Stimulated activated CD4-positive, alpha-beta T cell treated with anti-CD3 and anti-CD28 coated beads, Interleukin-1b, Interleukin-23, amount 100 ng/mL, for 4 hours (primary cell): ENCODE measurements at regions not wholly inside any gene's neighbourhood (a gene's known extent, or its start where the extent isn't known, plus 50 kb on each side); places are given as distances from the start of the nearest gene placed in this dataset.
"Not testable (repeated sequence)": the region's sequence is repeated elsewhere in the genome, so short reads cannot be mapped to it uniquely, and the experiment has no call there.

Experiments used
- DNase-seq, 2 donors: peaks; one replicate each; pipeline ENCODE4 v3.0.0-alpha.2; 2020; ENCODE audit warnings: low read depth in 2 of 2

DNA sequence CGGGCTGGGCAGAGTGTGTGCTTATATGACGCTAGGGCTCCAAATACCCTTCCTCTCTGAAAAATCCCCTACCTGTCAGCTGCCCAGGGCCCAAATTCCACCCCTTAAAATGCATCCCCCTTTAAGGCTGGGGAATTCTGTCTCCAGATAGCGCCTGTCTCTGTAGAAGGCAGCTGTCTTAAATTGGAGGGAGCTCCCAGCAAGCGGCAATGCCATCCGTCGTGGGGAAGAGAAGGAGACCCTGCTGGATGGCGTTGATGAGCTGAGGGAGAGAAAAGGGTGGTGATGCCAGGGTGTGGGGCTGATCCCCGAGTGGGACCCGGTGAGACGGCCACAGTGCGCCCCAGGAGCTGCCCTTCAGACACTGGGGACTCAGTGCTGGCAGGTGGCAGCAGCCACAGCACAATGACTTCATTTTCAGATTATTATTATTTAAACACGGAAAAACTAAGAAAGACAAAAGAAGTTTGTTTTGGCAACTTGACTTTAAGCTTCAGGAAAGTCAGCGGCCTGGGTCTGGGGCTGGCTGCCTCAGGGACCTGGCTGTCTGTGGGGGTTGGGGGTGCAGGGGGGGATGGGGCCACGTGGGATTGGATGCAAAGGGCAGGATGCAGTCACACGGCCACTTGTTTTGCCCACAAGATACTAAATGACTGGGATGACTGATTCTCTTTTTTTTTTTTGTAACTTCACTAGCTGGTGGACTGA is 152.8 kb downstream of the TFCP2L1 start:
- no peak for DNase-seq

GRCh38 chr2:121132762-121133107 is 152.3 kb downstream of the TFCP2L1 start:
- DNase-seq = no peak

- DNase-seq = no peak
These were observed 151.3 kb downstream of the TFCP2L1 start for GRCh38 chr2:121133551-121134319.

DNA sequence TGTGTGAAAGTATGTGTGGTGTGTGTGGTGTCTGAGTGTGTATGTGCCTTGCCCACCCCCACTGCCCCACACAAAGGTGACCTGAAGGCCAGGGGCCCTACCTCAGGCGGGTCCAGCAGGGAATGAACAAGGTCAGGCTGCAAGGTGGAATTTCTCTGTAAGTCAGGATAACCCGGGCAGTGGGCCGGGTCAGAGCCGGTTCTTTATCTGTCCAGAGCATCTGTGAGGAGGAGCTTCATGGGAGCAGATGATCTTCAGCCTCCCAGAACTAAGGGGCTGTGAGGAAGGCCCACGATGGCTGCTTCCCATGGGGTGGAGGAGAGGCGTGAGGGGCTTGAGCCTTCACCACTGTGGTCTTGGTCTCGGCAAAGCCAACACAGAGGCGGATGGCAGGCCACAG is 150.3 kb downstream of the TFCP2L1 start:
- DNase-seq = no peak

DNA sequence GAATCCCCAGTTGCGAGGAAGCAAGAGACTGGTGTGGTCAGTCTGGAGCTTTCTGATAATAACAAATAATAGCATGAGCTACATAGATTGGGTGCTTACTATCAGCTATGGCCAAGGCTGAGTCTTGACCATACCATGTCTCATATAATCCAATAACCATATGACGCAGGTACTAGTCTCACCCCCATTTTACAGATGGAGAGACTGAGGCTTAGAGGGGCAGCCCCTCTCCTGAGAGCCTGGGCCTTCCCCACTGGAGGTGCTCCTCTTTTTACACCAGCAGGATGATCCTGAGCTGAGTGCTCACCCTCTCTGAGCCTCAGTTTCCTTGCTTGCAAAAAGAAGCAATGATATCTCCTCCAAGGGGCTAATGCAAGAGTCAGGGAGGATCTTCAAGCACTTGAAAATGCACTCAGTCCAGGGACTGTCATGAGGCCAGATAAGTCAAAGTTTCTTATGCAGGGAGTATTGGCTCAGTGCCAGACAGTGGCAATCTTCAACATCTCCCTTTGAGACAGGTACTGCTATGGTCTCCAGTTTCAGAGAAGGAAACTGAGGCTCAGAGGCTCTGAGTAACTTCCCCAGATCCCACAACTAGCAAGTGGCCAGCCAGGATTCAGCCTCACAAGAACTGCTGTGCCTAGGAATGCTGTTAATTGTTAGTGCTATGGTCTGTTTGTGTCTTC is 149.7 kb downstream of the TFCP2L1 start:
- DNase-seq = no peak

DNA sequence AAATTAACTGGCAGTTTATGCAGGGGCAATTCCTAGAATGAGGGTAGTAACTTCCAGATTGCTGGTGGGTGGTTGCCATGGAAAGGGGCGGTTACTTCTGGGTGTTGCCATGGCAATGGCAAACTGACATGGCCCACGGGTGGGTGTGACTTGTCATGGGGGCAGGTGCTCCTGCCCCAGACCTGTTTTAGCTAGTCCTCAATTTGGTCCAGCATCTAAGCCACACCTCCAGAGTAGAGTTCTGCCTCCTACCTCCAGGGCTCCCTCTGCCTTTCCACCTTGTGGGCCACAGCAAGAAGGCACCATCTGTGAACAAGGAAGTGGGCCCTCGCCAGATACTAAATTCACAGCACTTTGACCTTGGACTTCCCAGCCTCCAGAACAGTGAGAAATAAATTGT is 148.7 kb downstream of the TFCP2L1 start:
- DNase-seq = no peak

DNA sequence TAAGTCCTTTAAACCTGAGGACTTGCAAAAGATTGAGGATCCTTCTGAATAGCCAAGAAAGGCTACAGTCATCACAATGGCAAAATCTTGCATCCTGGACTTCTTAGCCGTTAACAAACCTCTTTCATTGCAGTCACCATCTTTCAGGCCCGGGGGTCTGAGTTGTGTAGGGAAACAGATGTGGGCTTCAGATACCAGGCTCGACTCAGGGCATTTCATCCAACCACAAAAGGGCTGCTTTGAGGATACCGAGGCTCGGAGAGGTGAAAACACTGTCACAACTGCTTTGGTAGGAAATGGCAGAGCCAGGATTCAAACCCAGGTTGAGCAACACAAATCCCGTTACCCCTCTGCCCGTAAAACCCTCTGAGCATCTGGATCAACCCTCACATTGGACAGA is 147.4 kb downstream of the TFCP2L1 start:
- no peak for DNase-seq

- no peak for DNase-seq
These were observed 144.3 kb downstream of the TFCP2L1 start for GRCh38 chr2:121140734-121141133.

GRCh38 chr2:121142452-121142851 is 142.6 kb downstream of the TFCP2L1 start:
- no peak for DNase-seq

DNA sequence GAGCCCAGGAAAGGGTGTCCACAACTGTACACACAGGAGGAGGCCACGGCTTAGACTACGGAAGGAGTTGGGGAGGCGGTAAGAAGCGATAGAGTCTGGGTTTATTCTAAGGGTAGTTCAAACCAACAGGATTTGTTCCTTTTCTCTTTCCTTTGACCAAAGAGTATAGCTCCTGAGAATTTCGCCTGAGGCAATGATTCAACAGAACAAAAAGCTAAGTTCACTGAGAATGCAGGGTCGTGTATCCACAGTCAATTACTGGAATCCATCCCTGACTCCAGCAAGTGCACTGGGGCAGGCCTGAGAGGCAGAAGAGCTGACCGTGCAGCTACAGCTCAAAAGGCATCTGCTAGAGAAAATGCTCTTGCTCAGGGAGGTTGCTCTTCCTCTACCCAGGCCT is 140.9 kb downstream of the TFCP2L1 start:
- no peak for DNase-seq

DNA sequence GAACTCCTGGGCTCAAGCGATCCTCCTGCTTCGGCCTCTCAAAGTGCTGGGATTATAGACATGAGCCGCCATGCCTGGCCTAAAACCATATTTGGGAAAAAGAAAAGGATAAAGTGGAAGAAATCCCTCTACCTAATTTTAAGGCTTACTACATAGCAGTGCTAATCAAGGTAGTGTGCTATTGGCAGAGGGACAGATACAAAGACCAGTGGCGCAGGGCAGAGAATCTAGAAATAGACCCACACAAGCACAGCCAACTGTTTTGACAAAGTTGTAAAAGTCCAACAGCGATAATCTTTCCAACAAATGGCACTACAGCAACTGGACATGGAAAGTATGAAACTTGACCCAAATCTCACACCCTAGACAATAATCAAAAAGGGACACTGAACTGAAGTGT is 138.4 kb downstream of the TFCP2L1 start:
- no peak for DNase-seq

DNA sequence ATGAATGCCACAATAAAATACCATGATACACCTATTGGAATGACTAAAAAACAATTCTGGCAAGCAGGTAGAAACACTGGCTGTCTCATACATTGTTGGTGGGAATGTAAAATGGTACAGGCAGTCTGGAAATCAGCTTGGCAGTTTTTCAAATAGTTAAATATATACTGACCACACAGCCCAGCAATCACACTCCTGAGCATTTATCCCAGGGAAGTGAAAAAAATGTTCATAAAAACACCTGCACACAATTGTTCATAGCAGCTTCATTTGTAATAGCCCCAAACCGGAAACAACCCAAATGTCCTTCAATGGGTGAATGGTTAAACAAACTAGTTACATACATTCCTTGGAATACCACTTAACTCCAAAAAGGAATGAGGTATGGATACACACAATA is 137.2 kb downstream of the TFCP2L1 start:
- no peak for DNase-seq

DNA sequence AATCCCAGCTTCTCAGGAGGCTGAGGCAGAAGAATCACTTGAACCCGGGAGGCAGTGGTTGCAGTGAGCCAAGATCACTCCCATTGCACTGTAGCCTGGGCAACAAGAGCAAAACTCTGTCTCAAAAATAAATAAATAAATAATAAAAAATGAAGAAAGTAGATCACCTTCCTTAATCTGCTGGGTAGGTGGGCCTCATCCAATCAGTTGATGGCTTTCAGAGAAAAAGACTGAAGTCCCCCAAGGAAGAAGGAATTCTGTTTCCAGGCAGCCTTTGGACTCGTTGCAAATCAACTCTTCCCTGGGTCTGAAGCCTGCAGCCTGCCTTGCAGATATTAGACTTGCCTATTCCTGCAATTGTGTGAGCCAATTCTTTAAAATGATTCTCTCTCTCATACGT is 136.5 kb downstream of the TFCP2L1 start:
- no peak for DNase-seq

- no peak for DNase-seq
These were observed 135.6 kb downstream of the TFCP2L1 start for GRCh38 chr2:121149384-121149783.

- DNase-seq = no peak
These were observed 134.9 kb downstream of the TFCP2L1 start for GRCh38 chr2:121150126-121150525.

- no peak for DNase-seq
These were observed 134.3 kb downstream of the TFCP2L1 start for GRCh38 chr2:121150713-121151112.

GRCh38 chr2:121151311-121152109 is 133.5 kb downstream of the TFCP2L1 start:
- DNase-seq = no peak

DNA sequence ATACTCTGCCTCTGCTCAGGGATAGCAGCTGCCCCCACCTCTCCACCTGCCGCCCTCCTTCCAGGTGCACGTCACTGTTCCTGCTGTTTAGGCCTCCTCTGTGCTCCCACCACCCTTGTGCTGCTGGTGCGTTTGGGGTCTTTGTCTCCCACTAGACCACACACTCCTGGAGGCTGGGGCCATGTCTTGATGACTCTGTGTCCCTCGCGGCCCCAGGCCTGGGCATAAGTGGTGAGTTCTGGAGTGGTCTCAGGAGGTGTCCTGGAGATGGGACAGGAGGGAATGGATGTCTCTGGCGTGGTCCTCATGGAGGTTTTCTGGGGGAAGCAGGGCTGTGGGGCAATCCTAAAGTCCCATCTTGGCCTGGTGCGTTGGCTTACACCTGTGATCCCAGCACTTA is 132.1 kb downstream of the TFCP2L1 start:
- DNase-seq = no peak

DNA sequence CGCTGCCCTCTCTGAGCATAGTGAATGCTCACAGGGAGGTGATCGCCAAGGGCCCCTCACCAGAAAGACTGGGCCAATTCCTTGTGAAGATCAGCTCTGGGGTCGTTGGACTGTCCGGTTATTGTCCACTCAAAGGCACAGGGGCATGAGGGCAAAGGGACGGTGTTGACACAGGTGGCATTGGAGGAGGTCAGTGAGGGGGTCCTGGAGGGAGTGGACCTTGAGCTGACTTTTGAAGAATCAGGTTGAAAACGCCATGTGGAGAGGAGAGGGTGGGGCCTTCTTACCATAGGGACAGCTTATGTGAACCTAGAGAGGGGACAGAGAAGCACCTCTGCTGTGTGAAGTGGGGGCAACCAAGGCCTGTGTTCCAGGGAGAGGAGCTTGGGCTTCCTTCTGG is 131.5 kb downstream of the TFCP2L1 start:
- DNase-seq = no peak

DNA sequence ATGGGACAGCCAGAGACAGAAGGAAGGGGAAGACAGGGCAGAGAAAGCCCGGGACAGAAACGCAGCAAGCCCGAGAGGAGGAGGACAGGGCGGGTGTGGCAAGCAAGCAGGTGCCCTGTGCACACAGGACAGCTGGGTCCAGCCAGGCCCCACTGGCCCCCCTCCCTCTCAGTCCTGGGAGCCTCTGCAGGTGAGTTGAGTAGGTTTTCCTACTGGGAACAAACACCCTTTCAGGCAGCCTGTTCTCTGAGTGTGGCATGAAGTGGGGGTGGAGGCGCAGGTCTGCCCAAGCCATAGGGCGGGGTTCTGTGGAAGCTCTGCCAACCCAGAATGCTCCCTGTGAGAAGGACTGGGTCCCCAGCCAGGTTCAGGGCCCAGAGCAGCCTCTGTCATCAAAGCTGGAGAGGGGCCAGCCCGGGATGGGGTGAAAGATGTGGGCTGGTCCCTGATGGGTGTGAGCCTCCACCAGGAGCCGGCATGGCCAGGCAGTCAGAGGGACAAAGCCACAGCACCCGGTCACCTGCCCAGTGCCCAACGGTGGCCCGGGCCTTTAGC is 129.4 kb downstream of the TFCP2L1 start:
- DNase-seq = no peak

- not testable (repeated sequence) for DNase-seq
These were observed 127.5 kb downstream of the TFCP2L1 start for GRCh38 chr2:121157481-121157880.
